NT2/D1 (cell line): ENCODE measurements at regions not wholly inside any gene's neighbourhood (a gene's known extent, or its start where the extent isn't known, plus 50 kb on each side); places are given as distances from the start of the nearest gene placed in this dataset.

Experiments used
- SUZ12 ChIP-seq: IDR thresholded peaks from 2 replicates; pipeline ENCODE4 v1.6.1; 2011; ENCODE audit not compliant: insufficient read length, insufficient read depth; ENCODE audit errors: extremely low read depth
- YY1 ChIP-seq: IDR thresholded peaks from 2 replicates; pipeline ENCODE4 v1.6.1; 2011; ENCODE audit not compliant: insufficient read length, insufficient read depth
- ZNF274 ChIP-seq: IDR thresholded peaks from 2 replicates; pipeline ENCODE4 v1.6.1; 2011; ENCODE audit warnings: mild to moderate bottlenecking, low read depth, low read length

GRCh38 chr1:24998563-24999245, 68.6 kb upstream of the RUNX3 start:
- TF ChIP-seq SUZ12 (no peak), ZNF274 (no peak), YY1 (no peak)
